ENCODE measurements at regions not wholly inside any gene's neighbourhood (a gene's known extent, or its start where the extent isn't known, plus 50 kb on each side); places are given as distances from the start of the nearest gene placed in this dataset.

DNA sequence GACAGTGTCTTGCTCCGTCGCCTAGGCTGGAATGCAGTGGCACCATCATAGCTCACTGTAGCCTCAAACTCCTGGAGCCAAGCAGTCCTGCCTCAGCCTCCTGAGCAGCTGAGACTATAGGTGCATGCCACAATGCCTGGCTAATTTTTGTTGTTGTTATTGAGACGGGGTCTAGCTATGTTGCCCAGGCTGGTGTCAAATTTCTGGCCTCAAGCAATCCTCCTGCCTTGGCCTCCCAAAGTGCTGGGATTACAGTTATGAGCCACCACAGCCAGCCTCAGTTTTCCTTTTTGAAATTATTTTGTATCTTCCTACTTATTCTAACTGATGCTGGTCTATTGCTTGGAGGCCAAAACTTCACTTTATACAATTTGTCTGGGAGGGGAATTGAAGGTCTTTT lies 436.1 kb downstream of the UTRN start:
- no peak for TF ChIP-seq POLR2AphosphoS5 (IDR thresholded peaks at IDR 0.05; ENCODE audit: borderline replicate concordance, low read depth, low read length)
- TF ChIP-seq EZH2 (IDR thresholded peaks at IDR 0.05) = no peak

All from SK-N-MC (cell line).